ENCODE measurements at regions not wholly inside any gene's neighbourhood (a gene's known extent, or its start where the extent isn't known, plus 50 kb on each side); places are given as distances from the start of the nearest gene placed in this dataset.
"Not testable (repeated sequence)": the region's sequence is repeated elsewhere in the genome, so short reads cannot be mapped to it uniquely, and the experiment has no call there.

DNA sequence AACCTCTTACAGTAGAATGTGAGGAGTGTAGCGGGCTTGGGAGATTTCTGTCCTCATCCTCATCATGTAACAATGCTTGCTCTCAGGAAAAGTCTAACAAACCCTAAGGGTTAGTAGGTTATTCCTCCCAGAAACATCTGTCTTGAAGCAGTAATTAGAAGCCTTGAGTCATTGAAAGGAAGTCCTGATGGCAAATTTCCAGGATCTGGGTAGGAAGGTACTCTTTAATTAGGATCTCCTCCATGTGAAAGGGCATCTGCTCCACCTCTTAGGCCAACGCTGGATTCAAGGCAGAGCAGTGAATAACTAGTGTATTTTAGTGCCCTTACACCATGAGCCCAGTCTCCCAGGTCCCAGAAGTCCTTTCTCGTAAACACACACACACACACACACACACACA lies 106.6 kb upstream of the BARHL2 start:
- no peak for DNase-seq

DNA sequence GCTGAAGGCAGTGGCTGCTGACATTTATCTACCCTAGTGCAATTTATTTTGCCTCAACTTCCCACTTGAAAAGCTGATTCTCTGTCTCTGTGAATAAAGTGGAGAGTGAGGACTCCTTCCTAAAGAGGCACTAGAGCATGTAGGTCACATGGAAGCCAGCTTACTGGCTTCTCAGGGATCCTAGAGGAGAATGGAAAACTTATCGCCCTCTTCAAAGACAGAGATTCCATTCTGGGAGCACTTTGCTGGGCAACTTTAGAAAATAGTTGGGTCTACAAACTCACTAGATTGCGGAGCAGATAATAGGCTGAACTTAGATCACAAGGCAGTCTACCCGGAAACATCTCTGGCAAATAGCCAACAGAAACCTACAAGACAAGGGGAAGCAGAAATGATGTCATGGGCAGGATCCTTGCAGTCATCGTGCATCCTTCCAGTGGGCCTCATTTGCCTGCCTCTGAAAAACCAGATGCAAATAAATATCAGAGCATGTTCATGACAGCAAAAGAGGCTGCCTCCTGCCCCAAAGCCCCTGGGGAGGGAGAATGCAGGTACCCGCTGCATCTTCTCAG lies 104.8 kb upstream of the BARHL2 start:
- no peak for DNase-seq

DNA sequence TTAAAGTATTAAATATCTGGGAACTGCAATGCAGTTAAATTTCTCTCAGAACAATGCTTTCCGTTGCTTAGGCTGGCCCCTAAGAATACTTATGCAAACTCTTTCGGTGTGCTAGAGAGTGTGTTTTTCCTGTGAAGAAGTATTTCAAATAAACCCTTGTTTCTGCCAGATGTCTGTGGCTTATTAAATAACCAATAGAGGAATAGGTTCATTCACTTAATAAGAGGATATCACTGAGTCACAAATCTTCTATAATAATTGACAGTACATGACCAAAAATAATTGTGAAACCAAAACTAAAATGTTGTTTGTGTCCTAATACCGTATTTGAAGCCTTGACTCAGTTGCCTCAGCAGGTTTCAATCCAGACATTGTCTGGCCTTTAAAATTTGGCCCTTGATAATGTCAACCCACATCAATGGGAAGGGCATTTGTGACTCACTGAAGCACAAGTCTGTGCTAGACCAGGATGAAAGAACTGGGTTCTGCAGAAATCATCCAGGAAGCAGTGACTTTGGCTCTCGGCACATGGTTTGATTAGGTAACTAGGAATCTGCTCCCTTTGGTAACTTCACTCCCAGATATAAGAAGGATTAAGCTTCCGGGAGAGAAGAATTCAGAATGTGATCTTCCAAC lies 104.2 kb upstream of the BARHL2 start:
- DNase-seq, result no peak

DNA sequence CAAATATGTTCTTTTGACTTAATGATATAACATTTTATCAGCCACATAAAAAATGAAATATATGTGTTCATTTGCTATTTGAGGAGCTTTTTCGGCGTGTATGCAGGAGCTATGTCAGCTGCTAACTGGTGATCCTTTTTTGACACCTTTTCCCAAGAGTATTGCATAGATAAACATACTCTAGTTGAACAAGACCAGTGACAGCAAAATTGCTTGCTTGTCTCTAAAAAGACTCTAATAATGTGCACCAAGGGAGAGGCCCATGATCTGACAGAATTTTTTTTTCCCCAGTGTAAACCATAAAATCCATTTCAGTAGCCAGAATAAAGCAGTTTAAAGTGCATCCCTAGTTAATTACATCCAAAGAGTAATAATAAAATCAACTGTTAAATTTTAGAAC lies 103.6 kb upstream of the BARHL2 start:
- DNase-seq, result no peak

DNA sequence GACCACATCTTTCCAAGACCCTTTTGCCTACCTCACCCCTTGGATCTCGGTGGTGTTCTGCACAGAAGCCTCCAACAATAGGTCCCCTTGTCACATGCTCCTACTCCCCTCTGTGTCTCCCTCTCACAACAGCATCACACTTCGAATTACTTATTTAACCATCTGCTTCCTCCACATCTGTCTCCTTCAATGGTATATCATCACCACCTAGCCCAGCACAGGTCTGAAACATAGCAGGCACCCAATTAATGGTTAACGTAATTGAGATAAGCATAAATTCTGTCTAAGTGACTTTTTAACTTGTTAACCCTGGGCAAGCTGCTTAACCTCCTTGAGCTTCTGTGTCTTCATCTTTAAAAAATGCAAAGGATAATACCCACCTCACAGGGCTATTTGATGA lies 100.3 kb upstream of the BARHL2 start:
- no peak for DNase-seq

DNA sequence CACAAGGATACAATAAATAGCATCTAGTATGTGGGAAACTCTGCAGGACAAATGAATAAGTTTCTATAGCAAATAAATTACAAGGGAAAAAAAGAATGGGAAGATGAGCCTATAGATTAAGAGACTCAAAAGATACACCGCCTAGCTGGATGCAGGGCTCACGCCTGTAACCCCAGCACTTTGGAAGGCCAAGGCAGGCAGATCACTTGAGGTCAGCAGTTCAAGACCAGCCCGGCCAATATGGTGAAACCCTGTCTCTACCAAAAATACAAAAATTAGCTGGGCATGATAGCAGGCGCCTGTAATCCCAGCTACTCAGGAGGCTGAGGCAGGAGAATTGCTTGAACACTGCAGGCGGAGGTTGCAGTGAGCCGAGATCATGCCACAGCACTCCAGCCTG lies 95.1 kb upstream of the BARHL2 start:
- DNase-seq, result not testable (repeated sequence)

DNA sequence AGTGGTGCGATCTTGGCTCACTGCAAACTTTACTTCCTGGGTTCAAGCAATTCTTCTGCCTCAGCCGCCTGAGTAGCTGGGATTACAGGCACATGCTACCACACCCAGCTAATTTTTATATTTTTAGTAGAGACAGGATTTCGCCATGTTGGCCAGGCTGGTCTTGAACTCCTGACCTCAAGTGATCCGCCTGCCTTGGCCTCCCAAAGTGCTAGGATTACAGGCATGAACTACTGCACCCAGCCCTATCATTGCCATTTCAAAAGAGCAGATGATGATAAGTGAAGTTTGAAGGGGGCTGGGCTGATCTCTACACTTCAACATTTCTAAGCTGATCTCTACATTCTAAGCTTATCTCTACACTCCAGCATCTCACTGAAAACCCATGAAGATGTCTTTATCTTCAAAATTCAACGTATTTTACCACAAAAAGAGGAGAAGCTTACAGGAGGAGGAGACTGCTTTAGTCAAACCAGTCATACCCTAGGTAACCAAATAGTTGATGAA lies 94.4 kb upstream of the BARHL2 start:
- not testable (repeated sequence) for DNase-seq

DNA sequence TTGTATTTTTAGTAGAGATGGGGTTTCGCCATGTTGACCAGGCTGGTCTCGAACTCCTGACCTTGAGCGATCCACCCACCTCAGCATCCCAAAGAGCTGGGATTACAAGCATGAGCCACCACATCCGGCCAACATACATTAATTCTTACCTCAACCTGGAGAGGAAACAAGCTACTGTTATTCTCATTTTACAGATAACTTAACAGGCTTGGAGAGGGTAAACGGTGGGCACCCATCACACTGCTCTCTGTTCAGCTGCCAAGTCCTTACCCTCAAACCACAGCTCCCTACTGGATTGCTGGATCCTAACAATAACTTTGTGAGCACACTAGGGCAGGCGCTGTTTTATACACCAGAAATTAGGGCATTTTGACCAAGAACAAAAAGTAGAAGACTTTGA lies 93.6 kb upstream of the BARHL2 start:
- DNase-seq, result no peak

DNA sequence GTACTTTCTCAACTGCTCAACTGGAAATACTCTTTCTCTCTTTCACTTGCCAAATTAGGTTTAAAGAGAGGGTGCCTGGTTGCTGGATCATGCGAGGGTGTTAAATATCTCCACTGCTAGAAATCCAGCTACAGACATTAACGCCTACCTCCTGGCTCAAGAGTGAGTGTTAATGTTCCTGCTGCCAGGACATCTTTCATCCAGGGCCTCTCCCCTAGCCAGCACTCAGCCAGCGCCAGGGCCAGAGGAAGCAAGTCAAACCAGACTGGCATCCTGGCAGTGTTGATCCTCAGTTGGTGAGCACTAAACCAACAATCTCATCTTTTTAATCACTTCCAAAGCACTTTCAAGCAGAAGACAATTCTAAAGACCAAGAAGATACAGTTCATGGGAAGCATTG lies 92.9 kb upstream of the BARHL2 start:
- no peak for DNase-seq

DNA sequence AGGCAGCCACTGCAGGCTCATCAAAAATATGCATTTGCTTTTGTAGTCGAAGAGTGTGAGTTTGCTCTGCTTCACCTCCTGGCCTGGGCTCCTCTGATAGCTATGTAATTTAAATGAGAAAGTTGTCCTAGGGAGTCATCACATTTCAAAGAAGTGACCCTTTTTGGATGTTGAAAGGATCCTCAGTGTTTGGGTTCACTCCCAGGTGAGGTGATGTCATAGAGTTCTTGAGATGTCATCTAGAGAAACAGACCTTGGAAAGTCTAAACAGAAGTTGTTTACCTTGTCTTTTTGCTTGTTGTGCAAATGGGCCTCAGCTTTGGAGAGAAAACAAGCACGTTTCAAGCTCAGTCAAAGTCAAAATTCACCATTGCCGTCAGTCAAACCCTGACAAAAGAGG lies 92.0 kb upstream of the BARHL2 start:
- DNase-seq, result no peak

DNA sequence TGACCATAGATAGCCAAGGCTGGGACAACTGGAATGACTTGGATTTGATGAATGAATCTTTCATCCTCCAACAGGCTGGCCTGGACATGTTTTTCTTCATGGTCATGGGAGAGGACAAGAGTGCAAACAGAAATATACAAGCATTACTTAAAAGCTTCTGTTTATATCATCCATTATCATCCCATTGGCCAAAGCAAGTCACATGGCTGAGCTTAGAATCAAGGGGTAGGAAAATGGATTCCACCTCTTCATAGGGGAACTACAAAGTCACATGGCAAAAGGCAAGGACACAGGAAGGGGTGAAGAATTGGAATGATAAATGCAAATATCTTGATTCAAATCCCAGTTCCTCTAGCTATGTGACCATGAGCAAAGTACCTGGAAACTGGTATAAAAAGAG lies 90.2 kb upstream of the BARHL2 start:
- DNase-seq, result no peak

DNA sequence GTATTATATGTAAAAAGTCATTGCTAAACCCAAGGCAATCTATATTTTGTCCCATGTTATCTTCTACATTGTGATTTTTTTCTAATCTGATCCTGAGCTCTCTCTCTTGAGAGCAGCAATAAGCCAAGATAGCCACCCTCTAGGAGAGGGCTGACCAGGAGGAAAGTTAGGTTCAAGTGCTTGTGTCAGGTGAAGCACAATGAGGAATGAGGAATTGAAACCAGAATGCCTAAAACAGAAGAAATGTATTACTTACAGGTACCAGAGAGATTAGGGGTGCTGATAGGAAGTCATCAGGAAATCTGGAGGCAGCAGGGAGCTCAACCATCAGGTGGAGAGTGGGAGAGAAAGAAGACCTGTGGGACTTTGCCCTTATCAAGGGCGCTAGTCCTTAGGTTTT lies 85.5 kb upstream of the BARHL2 start:
- no peak for DNase-seq

DNA sequence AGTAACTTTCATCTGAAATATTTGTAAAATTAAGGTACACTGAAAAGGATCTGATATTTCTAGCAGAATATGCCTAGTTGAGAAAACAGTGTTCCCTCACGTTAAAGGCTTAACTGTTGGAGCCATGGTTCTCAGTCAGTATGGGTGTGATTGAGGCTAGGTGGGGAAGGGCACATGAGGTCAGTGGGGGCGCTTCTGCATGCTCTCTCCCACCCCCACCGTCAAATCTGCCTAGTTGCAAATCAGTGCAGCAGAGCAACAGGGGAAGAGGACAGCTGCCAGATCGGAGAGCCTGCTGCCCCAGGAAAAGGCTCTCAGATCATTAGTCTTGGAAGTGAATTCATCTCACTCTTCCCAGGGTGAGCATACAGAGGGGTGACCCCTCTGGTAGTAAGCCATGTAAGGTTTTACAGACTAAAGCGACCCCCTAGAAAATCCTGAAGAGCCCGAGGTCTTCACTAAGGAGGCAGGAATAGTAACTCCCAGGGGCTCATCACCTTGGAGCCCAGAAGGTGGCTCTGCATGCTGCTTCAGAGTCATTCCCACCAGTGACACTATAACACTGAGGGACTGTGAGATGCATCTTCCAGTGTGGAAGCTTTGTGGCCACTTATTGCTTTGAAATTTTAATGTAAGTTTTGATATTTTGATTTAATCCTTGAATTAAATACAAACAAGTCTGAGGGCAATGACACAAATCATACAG lies 83.1 kb upstream of the BARHL2 start:
- DNase-seq, result peak; percentile 45

DNA sequence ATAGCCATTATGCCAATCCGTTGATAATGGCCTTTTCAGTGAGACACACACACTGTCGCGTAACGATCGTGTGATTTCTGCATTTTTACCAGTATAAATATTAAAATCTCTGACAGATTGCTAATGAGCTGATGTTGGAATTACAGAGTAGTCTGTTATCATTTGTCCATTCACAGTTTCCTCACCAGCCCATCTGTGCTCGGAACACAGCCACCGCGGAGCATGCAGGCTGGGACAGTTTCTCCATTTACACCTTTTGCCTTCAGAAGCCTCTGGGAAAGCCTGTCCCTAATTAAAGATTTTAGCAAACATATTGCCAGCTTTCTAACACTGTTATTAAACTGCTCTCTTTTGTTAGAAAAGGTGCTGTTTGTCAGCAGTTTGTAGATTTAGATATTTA lies 82.2 kb upstream of the BARHL2 start:
- DNase-seq, result peak; percentile 59

DNA sequence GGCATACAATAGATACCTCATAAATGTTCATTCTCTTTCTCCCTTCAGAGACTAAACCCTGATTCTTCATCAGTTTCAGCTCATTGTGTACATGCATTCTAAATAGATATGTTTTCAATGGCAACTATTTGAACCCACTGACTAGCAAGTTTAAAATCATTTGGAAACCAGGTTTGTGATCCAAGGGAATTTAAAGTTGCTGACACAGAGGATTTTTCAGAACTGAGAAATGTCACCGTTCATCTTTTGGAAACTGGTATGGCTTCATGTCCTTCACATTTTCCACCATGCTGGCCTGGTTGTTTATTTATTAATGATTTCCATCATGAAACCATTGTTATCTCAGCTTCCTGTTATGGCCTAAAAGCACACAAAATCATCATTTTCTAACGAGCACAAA lies 81.8 kb upstream of the BARHL2 start:
- no peak for DNase-seq

DNA sequence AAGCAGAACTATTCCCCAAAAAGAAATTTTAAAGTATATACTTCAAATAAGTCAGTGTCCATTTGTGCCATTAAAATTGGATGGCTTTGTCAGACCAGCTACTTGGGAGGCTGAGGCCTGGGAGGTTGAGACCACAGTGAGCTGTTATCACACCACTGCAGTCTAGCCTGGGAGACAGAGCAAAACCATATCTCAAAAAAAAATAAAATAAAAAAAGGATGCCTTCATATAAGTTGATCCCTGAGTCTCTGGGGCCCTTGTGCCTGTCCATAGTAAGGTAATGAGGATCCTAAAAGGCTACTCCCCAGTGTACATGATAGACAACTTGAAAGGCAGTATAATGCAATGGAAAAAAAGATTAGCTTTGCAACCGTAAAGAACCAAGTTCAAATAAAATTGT lies 81.2 kb upstream of the BARHL2 start:
- no peak for DNase-seq

DNA sequence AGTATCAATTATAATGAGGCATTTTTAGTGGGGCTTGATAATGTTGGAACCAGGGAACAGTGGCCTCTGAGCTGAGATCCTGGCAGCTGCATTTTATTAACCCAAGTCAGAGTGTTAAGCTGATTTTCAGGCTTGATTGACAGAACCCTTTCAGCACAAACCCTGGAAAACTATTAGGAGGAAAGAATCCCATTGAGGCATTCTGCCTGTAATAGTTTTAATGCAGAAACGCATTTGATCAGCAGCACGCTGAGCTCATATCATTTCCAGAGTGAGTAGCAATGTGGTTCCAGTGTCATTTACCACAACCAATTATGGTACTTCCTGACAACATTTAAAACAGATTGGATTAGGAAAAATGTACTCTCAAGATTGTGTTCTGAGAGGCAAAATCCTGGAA lies 78.3 kb upstream of the BARHL2 start:
- no peak for DNase-seq

DNA sequence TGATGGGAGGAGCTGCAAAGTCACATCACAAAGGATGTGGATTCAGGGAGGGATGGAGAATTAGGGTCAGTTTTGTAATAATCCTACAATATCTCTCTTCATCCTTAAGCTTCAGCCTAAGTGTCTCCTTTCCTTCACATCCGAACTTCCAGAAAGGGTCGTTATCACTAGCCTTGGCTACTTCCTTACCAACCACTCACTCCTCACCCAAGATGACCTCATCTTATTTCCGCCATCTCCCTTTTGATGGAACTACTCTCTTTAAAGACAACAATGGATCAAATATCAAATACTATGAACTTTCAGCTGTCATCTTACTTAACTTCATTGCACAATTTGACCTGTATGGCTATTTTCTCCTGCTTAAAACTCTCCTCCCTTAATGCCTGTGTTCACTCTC lies 69.6 kb upstream of the BARHL2 start:
- no peak for DNase-seq

DNA sequence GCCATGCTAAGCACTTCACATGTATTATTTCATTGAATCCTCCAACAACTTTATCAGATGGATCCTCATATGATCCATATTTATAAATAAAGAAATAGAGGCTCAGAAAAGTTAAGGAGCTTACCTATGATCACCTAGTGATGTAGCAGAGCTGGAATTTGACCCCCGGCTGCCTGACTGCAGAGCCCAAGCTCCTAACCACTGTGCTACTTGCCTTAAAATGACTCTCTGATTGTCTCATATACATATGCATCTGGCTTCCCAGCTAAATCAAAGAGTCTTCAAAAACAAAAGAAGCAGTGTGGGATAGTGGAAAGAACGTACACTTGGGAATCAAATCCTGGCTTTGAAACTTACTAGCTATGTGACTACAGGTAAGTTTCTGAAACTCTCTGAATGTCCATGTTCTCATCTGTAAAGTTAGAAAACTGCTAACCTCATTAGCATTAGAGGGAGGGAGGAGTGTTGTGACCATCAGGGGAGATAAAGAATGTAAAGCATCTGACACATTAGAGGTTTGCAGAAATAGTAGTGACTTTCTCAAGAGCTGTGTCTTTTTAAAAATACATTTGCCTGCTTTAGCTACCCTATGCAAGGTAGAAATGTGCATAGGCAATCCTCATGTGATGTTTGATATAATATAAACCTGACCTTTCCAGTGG lies 67.2 kb upstream of the BARHL2 start:
- DNase-seq, result no peak

DNA sequence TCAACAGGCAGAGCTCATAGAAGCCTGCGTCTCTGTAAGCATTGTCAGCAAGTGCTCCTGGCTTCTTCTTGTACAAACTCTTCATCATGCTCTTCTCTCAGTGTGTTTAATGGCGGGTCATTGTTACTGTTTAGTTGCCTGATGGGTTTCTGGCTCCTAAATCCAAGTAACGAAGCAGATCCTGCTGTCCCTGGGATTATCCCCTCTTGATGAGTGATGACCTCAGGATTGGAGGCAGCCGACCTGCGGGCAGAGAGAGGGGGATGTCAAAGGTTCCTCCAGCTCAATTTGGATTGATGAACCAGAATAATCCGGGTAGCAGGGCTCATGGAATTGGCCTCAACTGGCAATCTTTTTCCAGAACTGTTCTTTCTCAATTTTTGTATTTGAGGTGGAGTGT lies 66.1 kb upstream of the BARHL2 start:
- no peak for DNase-seq

DNA sequence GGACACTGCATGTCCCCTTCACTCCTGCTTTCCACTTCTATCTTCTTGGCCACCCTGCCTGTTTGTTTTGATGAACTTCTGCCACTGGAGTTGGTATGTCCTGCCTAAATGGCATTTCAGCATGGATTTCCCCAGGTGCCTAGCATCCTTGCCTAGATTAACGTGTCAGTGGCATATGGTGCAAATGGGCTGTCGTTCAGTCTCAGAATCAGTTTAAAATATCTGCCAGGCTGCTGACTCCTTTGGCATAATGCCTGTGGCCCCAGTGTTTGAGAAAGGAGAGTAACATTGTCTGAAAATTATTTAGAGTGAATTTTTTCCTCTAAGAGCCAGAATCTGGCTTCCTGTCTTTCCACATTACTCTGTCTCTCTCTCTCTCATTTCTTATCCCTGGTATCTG lies 64.9 kb upstream of the BARHL2 start:
- DNase-seq, result peak; percentile 73

DNA sequence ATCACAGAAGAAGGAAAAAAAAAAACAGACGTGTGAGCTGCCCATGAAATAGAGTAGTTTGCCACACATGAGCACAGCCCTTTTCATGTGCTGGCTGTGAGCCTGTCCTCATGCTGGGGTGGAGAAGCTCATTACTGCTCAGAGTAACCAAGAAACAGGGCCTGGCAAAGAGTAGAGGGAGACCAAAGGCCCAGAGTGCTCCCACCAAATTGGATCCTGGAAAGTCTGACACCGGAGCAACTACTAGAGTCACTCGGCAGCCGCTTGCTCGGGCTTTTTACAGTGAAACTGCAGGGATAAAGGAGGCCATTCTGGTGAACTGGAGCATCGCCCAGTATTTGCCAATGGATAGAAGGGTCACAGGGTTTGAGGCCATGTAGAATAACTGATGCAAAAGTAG lies 64.4 kb upstream of the BARHL2 start:
- peak; percentile 40 for DNase-seq

DNA sequence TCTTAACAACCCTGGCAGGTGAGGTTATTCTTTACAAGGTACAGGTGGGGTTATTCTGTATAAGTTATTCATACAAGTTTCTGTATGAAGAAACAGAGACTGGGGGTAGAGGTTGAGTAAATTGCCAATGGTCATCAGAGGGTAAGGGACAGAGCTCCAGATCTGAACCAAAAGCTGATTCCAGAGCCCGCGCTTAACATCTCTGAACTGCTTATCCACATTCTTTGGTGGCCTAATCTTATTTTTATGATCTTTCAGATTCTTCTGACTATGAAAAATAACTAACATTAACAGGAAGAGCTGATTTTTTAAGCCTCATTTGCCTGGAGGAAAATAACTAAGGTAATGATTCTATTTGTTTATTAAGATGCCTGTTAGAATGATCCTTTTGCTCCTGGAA lies 63.9 kb upstream of the BARHL2 start:
- no peak for DNase-seq

DNA sequence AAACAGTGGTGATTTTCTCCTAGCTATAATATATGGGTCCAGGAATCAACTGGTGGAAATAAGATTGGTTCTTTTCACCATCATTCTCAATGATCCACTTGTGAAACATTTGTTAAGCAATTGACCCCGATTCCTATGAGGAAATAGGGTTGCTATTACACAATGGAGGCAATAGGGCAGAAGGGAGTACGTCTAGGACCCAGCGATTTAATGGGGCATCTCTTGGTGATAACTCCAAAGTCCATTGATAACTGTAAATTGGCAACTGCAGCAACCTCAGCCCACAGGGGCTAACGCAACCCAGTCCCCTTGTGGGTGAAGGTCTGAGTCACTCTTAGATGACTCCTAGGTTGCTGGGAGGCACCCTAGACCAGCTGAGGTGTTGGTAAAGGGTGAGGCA lies 62.5 kb upstream of the BARHL2 start:
- DNase-seq, result no peak

All from NCI-H1694 treated with DMSO at 0.1 percent for 48 hours (cell line).